ENCODE measurements at regions not wholly inside any gene's neighbourhood (a gene's known extent, or its start where the extent isn't known, plus 50 kb on each side); places are given as distances from the start of the nearest gene placed in this dataset.
"Not testable (repeated sequence)": the region's sequence is repeated elsewhere in the genome, so short reads cannot be mapped to it uniquely, and the experiment has no call there.

DNA sequence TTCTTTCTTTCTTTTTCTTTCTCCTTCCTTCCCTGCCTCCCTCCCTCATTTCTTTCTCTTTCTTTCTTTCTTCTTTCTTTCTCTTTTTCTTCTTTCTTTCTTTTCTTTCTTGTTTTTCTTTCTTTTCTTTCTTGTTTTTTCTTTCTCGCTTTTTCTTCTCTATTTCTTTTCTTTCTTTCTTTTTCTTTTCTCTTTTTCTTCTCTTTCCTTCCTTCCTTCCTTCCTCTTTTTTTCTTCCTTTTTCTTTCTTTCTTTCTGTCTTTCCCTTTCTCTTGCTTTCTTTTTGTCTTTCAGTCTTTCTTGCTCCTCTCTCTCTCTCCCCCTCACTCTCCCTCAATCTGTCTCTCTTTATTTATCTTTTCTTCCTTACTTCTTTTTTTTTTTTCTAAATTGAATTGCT lies 472.0 kb upstream of the CHRM3 start:
- Histone ChIP-seq H3K36me3 (ENCODE audit: control insufficient read depth, insufficient read depth, low read length) (no peaks in the 10 kb centered on the region), H3K9me3 (ENCODE audit: control insufficient read depth, insufficient read depth, low read depth, low read length) (no peaks in the 10 kb centered on the region), H3K4me1 (ENCODE audit: control insufficient read depth, insufficient read depth, low read length) (no peaks in the 10 kb centered on the region), H3K27me3 (ENCODE audit: control insufficient read depth, insufficient read depth, low read length) (no peaks in the 10 kb centered on the region), H3K9ac (ENCODE audit: low read length) (no peak overlapping the region), H3K27ac (ENCODE audit: low read depth, low read length) (no peak overlapping the region), H3K4me3 (ENCODE audit: low read depth, low read length) (no peak overlapping the region)

GRCh38 chr1:238913210-238913609 lies 473.2 kb upstream of the CHRM3 start:
- Histone ChIP-seq H3K27me3 (ENCODE audit: control insufficient read depth, insufficient read depth, low read length) (no peaks in the 10 kb centered on the region), H3K4me1 (ENCODE audit: control insufficient read depth, insufficient read depth, low read length) (no peaks in the 10 kb centered on the region), H3K36me3 (ENCODE audit: control insufficient read depth, insufficient read depth, low read length) (no peaks in the 10 kb centered on the region), H3K9ac (ENCODE audit: low read length) (no peak overlapping the region), H3K9me3 (ENCODE audit: control insufficient read depth, insufficient read depth, low read depth, low read length) (no peaks in the 10 kb centered on the region), H3K4me3 (ENCODE audit: low read depth, low read length) (no peak overlapping the region), H3K27ac (ENCODE audit: low read depth, low read length) (no peak overlapping the region)

DNA sequence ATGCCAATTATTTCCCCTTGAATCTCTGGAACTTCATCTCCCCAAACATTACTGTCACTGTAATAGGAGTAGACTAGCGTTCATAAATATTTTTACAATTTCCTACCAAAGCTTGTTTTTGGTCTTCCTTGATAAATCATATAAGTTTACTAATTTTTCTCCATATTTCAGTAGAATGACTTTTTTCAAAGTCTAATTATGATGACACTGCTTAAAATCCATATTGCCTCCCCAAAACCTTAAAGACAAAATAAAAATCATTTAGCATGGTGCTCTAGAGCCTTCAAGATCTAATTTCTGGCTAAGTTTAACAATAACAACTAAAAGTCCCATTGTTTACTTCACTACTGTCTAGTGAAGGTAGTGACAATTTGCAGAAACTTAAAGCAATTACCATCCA lies 474.2 kb upstream of the CHRM3 start:
- no peak overlapping the region for H3K27ac ChIP-seq (ENCODE audit: low read depth, low read length)

GRCh38 chr1:238902752-238903151 lies 483.6 kb upstream of the CHRM3 start:
- H3K36me3 ChIP-seq (ENCODE audit: control insufficient read depth, insufficient read depth, low read length); H3K4me1 ChIP-seq (ENCODE audit: control insufficient read depth, insufficient read depth, low read length); H3K9ac ChIP-seq (ENCODE audit: low read length); H3K4me3 ChIP-seq (ENCODE audit: low read depth, low read length); H3K27me3 ChIP-seq (ENCODE audit: control insufficient read depth, insufficient read depth, low read length); H3K9me3 ChIP-seq (ENCODE audit: control insufficient read depth, insufficient read depth, low read depth, low read length); H3K27ac ChIP-seq (ENCODE audit: low read depth, low read length): not testable (repeated sequence)

More for the DNA sequence above, 474.2 kb upstream of the CHRM3 start:
- no peaks in the 10 kb centered on the region for H3K9me3 ChIP-seq (ENCODE audit: control insufficient read depth, insufficient read depth, low read depth, low read length)
- no peaks in the 10 kb centered on the region for H3K36me3 ChIP-seq (ENCODE audit: control insufficient read depth, insufficient read depth, low read length)
- H3K27me3 ChIP-seq (ENCODE audit: control insufficient read depth, insufficient read depth, low read length) = no peaks in the 10 kb centered on the region
- no peaks in the 10 kb centered on the region for H3K4me1 ChIP-seq (ENCODE audit: control insufficient read depth, insufficient read depth, low read length)
- H3K4me3 ChIP-seq (ENCODE audit: low read depth, low read length) = no peak overlapping the region
- H3K9ac ChIP-seq (ENCODE audit: low read length) = no peak overlapping the region

DNA sequence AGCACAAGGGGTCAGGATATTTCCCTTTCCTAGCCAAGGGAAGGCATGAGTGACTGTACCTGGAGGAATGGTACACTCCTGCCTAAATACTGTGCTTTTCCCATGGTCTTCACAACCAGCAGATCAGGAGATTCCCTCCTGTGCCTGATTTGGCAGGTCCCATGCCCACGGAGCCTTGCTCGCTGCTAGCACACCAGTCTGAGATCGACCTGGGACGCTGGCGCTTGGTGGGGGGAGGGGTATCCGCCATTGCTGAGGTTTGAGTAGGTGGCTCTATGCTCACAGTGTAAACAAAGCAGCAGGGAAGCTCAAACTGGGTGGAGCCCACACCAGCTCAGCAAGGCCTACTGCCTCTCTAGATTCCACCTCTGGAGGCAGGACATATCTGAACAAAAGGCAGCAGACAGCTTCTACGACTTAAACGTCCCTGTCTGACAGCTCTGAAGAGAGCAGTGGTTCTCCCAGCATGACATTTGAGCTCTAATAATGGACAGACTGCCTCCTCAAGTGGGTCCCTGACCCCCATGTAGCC lies 486.0 kb upstream of the CHRM3 start:
- H3K9ac ChIP-seq (ENCODE audit: low read length) = no peak overlapping the region
- H3K9me3 ChIP-seq (ENCODE audit: control insufficient read depth, insufficient read depth, low read depth, low read length) = no peaks in the 10 kb centered on the region
- H3K36me3 ChIP-seq (ENCODE audit: control insufficient read depth, insufficient read depth, low read length) = no peaks in the 10 kb centered on the region
- H3K4me1 ChIP-seq (ENCODE audit: control insufficient read depth, insufficient read depth, low read length) = peaks cover 4% of the 10 kb centered on the region; the same call in 1 of the 2 replicates
- no peak overlapping the region for H3K4me3 ChIP-seq (ENCODE audit: low read depth, low read length)
- no peaks in the 10 kb centered on the region for H3K27me3 ChIP-seq (ENCODE audit: control insufficient read depth, insufficient read depth, low read length)
- H3K27ac ChIP-seq (ENCODE audit: low read depth, low read length) = no peak overlapping the region

- Histone ChIP-seq H3K36me3 (ENCODE audit: control insufficient read depth, insufficient read depth, low read length) (no peaks in the 10 kb centered on the region), H3K4me3 (ENCODE audit: low read depth, low read length) (no peak overlapping the region), H3K4me1 (ENCODE audit: control insufficient read depth, insufficient read depth, low read length) (peaks cover 4% of the 10 kb centered on the region; the same call in 1 of the 2 replicates), H3K27ac (ENCODE audit: low read depth, low read length) (no peak overlapping the region), H3K9ac (ENCODE audit: low read length) (no peak overlapping the region), H3K27me3 (ENCODE audit: control insufficient read depth, insufficient read depth, low read length) (no peaks in the 10 kb centered on the region), H3K9me3 (ENCODE audit: control insufficient read depth, insufficient read depth, low read depth, low read length) (no peaks in the 10 kb centered on the region)
These were observed 487.5 kb upstream of the CHRM3 start for GRCh38 chr1:238898856-238899255.

DNA sequence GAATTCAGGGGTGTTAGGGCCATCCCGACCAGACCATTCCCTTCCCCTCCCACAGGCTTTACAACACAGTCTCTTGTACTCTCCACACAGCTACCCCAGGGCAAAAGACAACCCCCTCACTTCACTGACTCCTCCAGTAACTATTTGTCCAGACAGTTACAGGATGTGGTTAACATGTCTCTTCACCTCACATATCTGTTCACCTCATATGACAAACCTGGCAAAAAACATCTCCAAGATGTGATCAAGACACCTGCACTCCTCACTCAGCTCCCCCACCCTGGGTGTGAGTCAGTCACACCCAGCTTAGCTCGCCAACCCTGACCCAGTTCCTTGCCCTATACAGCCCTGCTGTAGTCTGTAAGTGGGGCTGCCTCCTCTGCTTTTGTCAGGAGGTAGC lies 490.5 kb upstream of the CHRM3 start:
- no peaks in the 10 kb centered on the region for H3K27me3 ChIP-seq (ENCODE audit: control insufficient read depth, insufficient read depth, low read length)
- H3K4me1 ChIP-seq (ENCODE audit: control insufficient read depth, insufficient read depth, low read length) = peaks cover 4% of the 10 kb centered on the region; the same call in 1 of the 2 replicates
- H3K36me3 ChIP-seq (ENCODE audit: control insufficient read depth, insufficient read depth, low read length) = no peaks in the 10 kb centered on the region
- H3K27ac ChIP-seq (ENCODE audit: low read depth, low read length) = no peak overlapping the region
- no peaks in the 10 kb centered on the region for H3K9me3 ChIP-seq (ENCODE audit: control insufficient read depth, insufficient read depth, low read depth, low read length)
- H3K4me3 ChIP-seq (ENCODE audit: low read depth, low read length) = no peak overlapping the region
- no peak overlapping the region for H3K9ac ChIP-seq (ENCODE audit: low read length)

- H3K9ac ChIP-seq (ENCODE audit: low read length) = no peak overlapping the region
- no peaks in the 10 kb centered on the region for H3K9me3 ChIP-seq (ENCODE audit: control insufficient read depth, insufficient read depth, low read depth, low read length)
- no peak overlapping the region for H3K4me3 ChIP-seq (ENCODE audit: low read depth, low read length)
- no peaks in the 10 kb centered on the region for H3K27me3 ChIP-seq (ENCODE audit: control insufficient read depth, insufficient read depth, low read length)
- no peak overlapping the region for H3K27ac ChIP-seq (ENCODE audit: low read depth, low read length)
- H3K36me3 ChIP-seq (ENCODE audit: control insufficient read depth, insufficient read depth, low read length) = no peaks in the 10 kb centered on the region
- H3K4me1 ChIP-seq (ENCODE audit: control insufficient read depth, insufficient read depth, low read length) = no peaks in the 10 kb centered on the region
These were observed 493.8 kb upstream of the CHRM3 start for GRCh38 chr1:238892612-238893011.

- Histone ChIP-seq H3K36me3 (ENCODE audit: control insufficient read depth, insufficient read depth, low read length) (no peaks in the 10 kb centered on the region), H3K9me3 (ENCODE audit: control insufficient read depth, insufficient read depth, low read depth, low read length) (0 out of 2 replicates have a peak, but pooled peaks cover 3% of the 10 kb centered on the region), H3K4me1 (ENCODE audit: control insufficient read depth, insufficient read depth, low read length) (no peaks in the 10 kb centered on the region), H3K4me3 (ENCODE audit: low read depth, low read length) (no peak overlapping the region), H3K27ac (ENCODE audit: low read depth, low read length) (no peak overlapping the region), H3K27me3 (ENCODE audit: control insufficient read depth, insufficient read depth, low read length) (no peaks in the 10 kb centered on the region), H3K9ac (ENCODE audit: low read length) (no peak overlapping the region)
These were observed 524.9 kb upstream of the CHRM3 start for GRCh38 chr1:238861342-238862066.

DNA sequence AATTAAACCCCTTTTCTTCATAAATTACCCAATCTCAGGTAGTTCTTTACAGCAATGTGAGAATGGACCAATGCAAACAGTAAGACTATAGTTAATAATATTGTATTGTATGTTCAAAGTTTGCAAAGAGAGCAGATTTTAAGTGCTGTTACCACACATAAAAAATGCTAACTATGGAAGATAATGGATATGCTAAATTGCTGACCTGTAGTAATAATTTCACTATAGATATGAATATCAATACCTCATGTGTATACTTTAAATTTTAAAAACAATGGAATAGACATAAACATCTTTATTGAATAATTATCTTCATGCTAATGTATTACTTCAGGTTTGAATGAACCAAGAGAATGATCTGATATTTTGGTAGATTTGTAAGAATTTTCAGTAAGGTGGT lies 552.4 kb upstream of the CHRM3 start:
- Histone ChIP-seq H3K27ac (ENCODE audit: low read depth, low read length) (no peak overlapping the region), H3K4me1 (ENCODE audit: control insufficient read depth, insufficient read depth, low read length) (no peaks in the 10 kb centered on the region), H3K9ac (ENCODE audit: low read length) (no peak overlapping the region), H3K27me3 (ENCODE audit: control insufficient read depth, insufficient read depth, low read length) (no peaks in the 10 kb centered on the region), H3K36me3 (ENCODE audit: control insufficient read depth, insufficient read depth, low read length) (no peaks in the 10 kb centered on the region), H3K9me3 (ENCODE audit: control insufficient read depth, insufficient read depth, low read depth, low read length) (peaks cover 43% of the 10 kb centered on the region), H3K4me3 (ENCODE audit: low read depth, low read length) (no peak overlapping the region)

DNA sequence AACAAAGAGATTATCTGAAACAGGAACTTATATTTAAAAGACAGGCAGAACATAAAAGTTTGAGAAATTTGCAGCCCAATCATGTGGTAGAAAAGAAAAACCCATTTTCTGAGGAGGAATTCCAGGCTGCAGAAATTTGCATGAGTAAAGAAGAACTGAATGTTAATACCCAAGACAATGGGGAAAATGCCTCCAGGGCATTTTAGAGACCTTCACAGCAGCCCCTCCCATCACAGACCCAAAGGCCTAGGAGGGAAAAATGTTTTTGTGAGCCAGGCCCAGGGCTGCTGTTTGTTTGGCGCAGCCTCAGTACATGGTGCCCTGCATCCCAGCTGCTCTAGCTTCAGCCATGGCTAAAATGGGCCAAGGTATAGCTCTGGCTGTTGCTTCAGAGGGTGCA lies 554.3 kb upstream of the CHRM3 start:
- Histone ChIP-seq H3K9ac (ENCODE audit: low read length) (no peak overlapping the region), H3K36me3 (ENCODE audit: control insufficient read depth, insufficient read depth, low read length) (no peaks in the 10 kb centered on the region), H3K9me3 (ENCODE audit: control insufficient read depth, insufficient read depth, low read depth, low read length) (peaks cover 43% of the 10 kb centered on the region), H3K4me3 (ENCODE audit: low read depth, low read length) (no peak overlapping the region), H3K27me3 (ENCODE audit: control insufficient read depth, insufficient read depth, low read length) (no peaks in the 10 kb centered on the region), H3K4me1 (ENCODE audit: control insufficient read depth, insufficient read depth, low read length) (no peaks in the 10 kb centered on the region), H3K27ac (ENCODE audit: low read depth, low read length) (no peak overlapping the region)

Data from HUES6 (cell line).